Prostate gland (tissue), 2 donors: ENCODE measurements at regions not wholly inside any gene's neighbourhood (a gene's known extent, or its start where the extent isn't known, plus 50 kb on each side); places are given as distances from the start of the nearest gene placed in this dataset.

Experiments
- CTCF ChIP-seq, 4 experiments: fragments of 200-600 bp in 2 of 4; fragments of 450-650 bp in 2 of 4; sonication (generic) in 2 of 4; IDR thresholded peaks; 1 replicate in 3 of 4; 2 replicates in 1 of 4; pipeline ENCODE4 v1.5.1; 2016 to 2019; ENCODE audit warnings: antibody characterized with exemption in 4 of 4, mild to moderate bottlenecking in 2 of 4, moderate library complexity in 2 of 4
- POLR2A ChIP-seq: fragments of 450-650 bp; IDR thresholded peaks from one replicate; pipeline ENCODE4 v1.6.1; 2016; ENCODE audit warnings: antibody characterized with exemption, mild to moderate bottlenecking
- POLR2AphosphoS5 ChIP-seq: sonication (generic); formaldehyde crosslinking; IDR thresholded peaks from one replicate; pipeline ENCODE4 v1.6.1; 2017; ENCODE audit warnings: antibody characterized with exemption

GRCh38 chr4:104262678-104263077 is 232.0 kb downstream of the CXXC4 start:
- TF ChIP-seq POLR2AphosphoS5 (no peak), CTCF (IDR thresholded peaks at IDR 0.05) (no peak), POLR2A (no peak)
